GM18873 (cell line): ENCODE measurements at regions not wholly inside any gene's neighbourhood (a gene's known extent, or its start where the extent isn't known, plus 50 kb on each side); places are given as distances from the start of the nearest gene placed in this dataset.

Experiments used
- ATAC-seq: cut with Tn5 transposase; IDR thresholded peaks from one replicate; pipeline ENCODE4 v1.9.1; 2021; ENCODE audit warnings: mild to moderate bottlenecking, moderate library complexity, moderate number of reproducible peaks; ENCODE audit not compliant: unreplicated experiment, low FRiP score

GRCh38 chr3:188084752-188085583, 69.0 kb upstream of the LPP start:
- ATAC-seq, result no peak

- no peak for ATAC-seq
Observed at GRCh38 chr3:188085584-188086560, 68.1 kb upstream of the LPP start.

GRCh38 chr3:188088948-188089685, 64.8 kb upstream of the LPP start:
- ATAC-seq, result no peak

- no peak for ATAC-seq
Observed at GRCh38 chr3:188090620-188091309, 63.2 kb upstream of the LPP start.

- ATAC-seq, result no peak
Observed at GRCh38 chr3:188091746-188092145, 62.2 kb upstream of the LPP start.

- no peak for ATAC-seq
Observed at GRCh38 chr3:188092648-188093047, 61.3 kb upstream of the LPP start.

GRCh38 chr3:188095431-188095830, 58.5 kb upstream of the LPP start:
- no peak for ATAC-seq

GRCh38 chr3:188097791-188098190, 56.2 kb upstream of the LPP start:
- no peak for ATAC-seq

GRCh38 chr3:188099907-188100306, 54.0 kb upstream of the LPP start:
- ATAC-seq, result no peak

GRCh38 chr3:188102861-188103547, 51.0 kb upstream of the LPP start:
- ATAC-seq, result no peak

GRCh38 chr3:188104050-188104449, 49.9 kb upstream of the LPP start:
- no peak for ATAC-seq
